ENCODE measurements at regions not wholly inside any gene's neighbourhood (a gene's known extent, or its start where the extent isn't known, plus 50 kb on each side); places are given as distances from the start of the nearest gene placed in this dataset.

DNA sequence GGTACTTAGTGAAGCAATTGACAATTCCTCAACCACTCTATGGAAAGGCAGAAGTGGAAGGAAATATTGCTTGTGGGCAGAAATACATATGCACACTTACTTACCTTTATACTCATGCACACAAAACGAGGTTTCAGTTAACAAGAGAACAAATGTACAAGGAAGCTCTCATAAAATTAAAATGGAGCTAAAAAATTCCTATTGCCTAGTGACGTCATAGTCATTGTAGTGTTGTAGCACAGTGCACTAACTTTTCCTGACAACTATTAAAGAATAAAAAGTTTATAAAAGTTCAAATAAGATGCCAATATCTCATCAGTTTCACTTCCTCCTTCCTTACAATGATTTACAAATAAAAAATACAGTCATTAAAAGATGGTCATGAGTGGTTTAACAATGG, 1161.9 kb upstream of the NRXN1 start:
- no peaks in the 10 kb centered on the region for H4K20me1 ChIP-seq (ENCODE audit: low read depth, low read length)
- no peaks in the 10 kb centered on the region for H3F3A ChIP-seq (ENCODE audit: insufficient read depth)
- H3K9me3 ChIP-seq (ENCODE audit: insufficient read depth, low read length): no peaks in the 10 kb centered on the region
- H2AFZ ChIP-seq (ENCODE audit: low read depth, low read length, severe bottlenecking): no peak overlapping the region
- no peaks in the 10 kb centered on the region for H3K27me3 ChIP-seq (ENCODE audit: low read length)
- H3K27ac ChIP-seq (ENCODE audit: low read depth, low read length): no peak overlapping the region
- H3K9me2 ChIP-seq (replicated peaks; ENCODE audit: insufficient read depth, low read length): no peaks in the 10 kb centered on the region
- TF ChIP-seq CTCF (IDR thresholded peaks at IDR 0.05; ENCODE audit: insufficient read depth, low read length, poor library complexity, severe bottlenecking): no peak
- TF ChIP-seq EZH2phosphoT487 (conservative IDR thresholded peaks at IDR 0.05; ENCODE audit: low read length): no peak
- no peak overlapping the region for H3K9ac ChIP-seq (ENCODE audit: low read length)
- H3K79me2 ChIP-seq (ENCODE audit: insufficient read depth, low read length): no peaks in the 10 kb centered on the region
- no peak overlapping the region for H3K4me2 ChIP-seq (ENCODE audit: low read depth, low read length, poor library complexity, severe bottlenecking)
- no peaks in the 10 kb centered on the region for H3K36me3 ChIP-seq (ENCODE audit: low read length)
- no peak overlapping the region for H3K4me3 ChIP-seq (ENCODE audit: insufficient read depth, low read length, poor library complexity, severe bottlenecking)

DNA sequence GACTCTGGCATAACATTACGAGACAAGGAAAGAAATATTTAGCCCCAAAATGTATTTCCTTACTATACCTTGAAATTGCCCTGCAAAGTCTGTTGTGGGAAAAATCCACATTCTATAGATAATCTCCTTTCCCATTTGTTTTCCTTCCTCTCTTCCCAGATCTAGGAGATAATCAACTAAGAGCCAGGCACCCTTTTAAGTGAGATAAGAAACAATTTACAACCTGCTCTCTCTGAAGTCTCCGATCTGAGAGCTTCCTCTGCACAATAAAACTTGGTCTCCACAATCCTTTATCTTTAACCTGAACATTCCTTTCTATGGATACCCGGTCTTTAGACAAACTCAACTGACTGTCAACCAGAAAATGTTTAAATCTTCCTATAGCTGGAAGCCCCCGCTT, 1160.7 kb upstream of the NRXN1 start:
- Histone ChIP-seq H3K27ac (ENCODE audit: low read depth, low read length) (no peak overlapping the region), H3K9me2 (replicated peaks; ENCODE audit: insufficient read depth, low read length) (no peaks in the 10 kb centered on the region), H3F3A (ENCODE audit: insufficient read depth) (no peaks in the 10 kb centered on the region), H3K36me3 (ENCODE audit: low read length) (no peaks in the 10 kb centered on the region), H3K27me3 (ENCODE audit: low read length) (no peaks in the 10 kb centered on the region), H2AFZ (ENCODE audit: low read depth, low read length, severe bottlenecking) (no peak overlapping the region), H3K4me3 (ENCODE audit: insufficient read depth, low read length, poor library complexity, severe bottlenecking) (no peak overlapping the region), H3K9ac (ENCODE audit: low read length) (no peak overlapping the region), H3K9me3 (ENCODE audit: insufficient read depth, low read length) (no peaks in the 10 kb centered on the region), H3K79me2 (ENCODE audit: insufficient read depth, low read length) (no peaks in the 10 kb centered on the region), H3K4me2 (ENCODE audit: low read depth, low read length, poor library complexity, severe bottlenecking) (no peak overlapping the region), H4K20me1 (ENCODE audit: low read depth, low read length) (no peaks in the 10 kb centered on the region)
- TF ChIP-seq EZH2phosphoT487 (conservative IDR thresholded peaks at IDR 0.05; ENCODE audit: low read length) (no peak), CTCF (IDR thresholded peaks at IDR 0.05; ENCODE audit: insufficient read depth, low read length, poor library complexity, severe bottlenecking) (no peak)

DNA sequence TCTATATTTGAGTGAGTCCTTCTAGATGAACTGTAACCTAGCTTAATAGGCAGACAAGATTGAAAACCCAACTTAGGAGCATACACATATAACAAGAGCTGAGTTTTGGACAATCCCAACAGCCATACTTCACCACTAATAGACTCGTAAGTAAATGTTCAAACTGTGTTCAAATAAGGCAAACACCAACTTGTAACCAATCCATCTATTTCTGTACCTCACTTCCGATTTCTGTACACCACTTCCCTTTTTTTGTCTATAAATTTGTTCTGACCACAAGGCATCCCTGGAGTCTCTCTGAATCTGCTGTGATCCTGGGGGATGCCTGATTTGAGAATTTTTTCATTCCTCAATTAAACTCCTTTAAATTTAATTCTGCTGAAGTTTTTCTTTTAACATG, 1149.1 kb upstream of the NRXN1 start:
- TF ChIP-seq CTCF (IDR thresholded peaks at IDR 0.05; ENCODE audit: insufficient read depth, low read length, poor library complexity, severe bottlenecking): no peak
- no peak for TF ChIP-seq EZH2phosphoT487 (conservative IDR thresholded peaks at IDR 0.05; ENCODE audit: low read length)
- Histone ChIP-seq H3K9me3 (ENCODE audit: insufficient read depth, low read length) (no peaks in the 10 kb centered on the region), H3K27ac (ENCODE audit: low read depth, low read length) (no peak overlapping the region), H2AFZ (ENCODE audit: low read depth, low read length, severe bottlenecking) (no peak overlapping the region), H3K4me2 (ENCODE audit: low read depth, low read length, poor library complexity, severe bottlenecking) (no peak overlapping the region), H3K27me3 (ENCODE audit: low read length) (no peaks in the 10 kb centered on the region), H3F3A (ENCODE audit: insufficient read depth) (no peaks in the 10 kb centered on the region), H3K36me3 (ENCODE audit: low read length) (no peaks in the 10 kb centered on the region), H3K4me3 (ENCODE audit: insufficient read depth, low read length, poor library complexity, severe bottlenecking) (no peak overlapping the region), H4K20me1 (ENCODE audit: low read depth, low read length) (no peaks in the 10 kb centered on the region), H3K9me2 (replicated peaks; ENCODE audit: insufficient read depth, low read length) (no peaks in the 10 kb centered on the region), H3K9ac (ENCODE audit: low read length) (no peak overlapping the region), H3K79me2 (ENCODE audit: insufficient read depth, low read length) (no peaks in the 10 kb centered on the region)

GRCh38 chr2:52178845-52179244, 1146.9 kb upstream of the NRXN1 start:
- Histone ChIP-seq H3K4me2 (ENCODE audit: low read depth, low read length, poor library complexity, severe bottlenecking) (no peak overlapping the region), H3F3A (ENCODE audit: insufficient read depth) (no peaks in the 10 kb centered on the region), H3K27me3 (ENCODE audit: low read length) (no peaks in the 10 kb centered on the region), H3K9me2 (replicated peaks; ENCODE audit: insufficient read depth, low read length) (no peaks in the 10 kb centered on the region), H3K9ac (ENCODE audit: low read length) (no peak overlapping the region), H3K79me2 (ENCODE audit: insufficient read depth, low read length) (no peaks in the 10 kb centered on the region), H4K20me1 (ENCODE audit: low read depth, low read length) (no peaks in the 10 kb centered on the region), H3K36me3 (ENCODE audit: low read length) (no peaks in the 10 kb centered on the region), H2AFZ (ENCODE audit: low read depth, low read length, severe bottlenecking) (no peak overlapping the region), H3K9me3 (ENCODE audit: insufficient read depth, low read length) (no peaks in the 10 kb centered on the region), H3K27ac (ENCODE audit: low read depth, low read length) (no peak overlapping the region), H3K4me3 (ENCODE audit: insufficient read depth, low read length, poor library complexity, severe bottlenecking) (no peak overlapping the region)
- no peak for TF ChIP-seq EZH2phosphoT487 (conservative IDR thresholded peaks at IDR 0.05; ENCODE audit: low read length)
- TF ChIP-seq CTCF (IDR thresholded peaks at IDR 0.05; ENCODE audit: insufficient read depth, low read length, poor library complexity, severe bottlenecking): no peak

Measured in SU-DHL-6 (cell line).